IMR-90 (cell line): ENCODE measurements at regions not wholly inside any gene's neighbourhood (a gene's known extent, or its start where the extent isn't known, plus 50 kb on each side); places are given as distances from the start of the nearest gene placed in this dataset.

Source experiments
- ATAC-seq: fragments of 200-7000 bp; cut with Tn5 transposase; 2 replicates; pipeline ENCODE4 v1.9.1; 2020; ENCODE audit warnings: low read depth, mild to moderate bottlenecking, moderate library complexity
- BruUV-seq: library from RNA; stranded (reverse); fragments of 400-500 nt; replicated peaks from 2 replicates; lab custom pipeline; 2021; lab: Mats Ljungman, UMichigan
- CTCF ChIA-PET: fragments of 300-600 bp; formaldehyde crosslinking; extraction: SDS; loops from one replicate; lab custom pipeline; 2021; ENCODE audit warnings: antibody characterized with exemption; lab: Yijun Ruan, JAX
- POLR2A ChIA-PET: fragments of 300-600 bp; sonication (Branson Sonifier 250); formaldehyde crosslinking; loops from one replicate; lab custom pipeline; 2022; ENCODE audit warnings: antibody characterized with exemption; ENCODE audit not compliant: unreplicated experiment; lab: Charles Lee
- DNase-seq: peaks from one replicate; pipeline ENCODE4 v3.0.0; 2013
- H2AFZ ChIP-seq: replicated peaks from 2 replicates; pipeline ENCODE3; 2013; ENCODE audit warnings: low read length, mild to moderate bottlenecking; ENCODE audit not compliant: poor library complexity
- H2AK5ac ChIP-seq: 2 replicates; pipeline ENCODE4 v1.6.1; 2013; ENCODE audit warnings: low read depth, low read length, inconsistent platforms
- H2AK9ac ChIP-seq: replicated peaks from 2 replicates; pipeline ENCODE3; 2013; ENCODE audit warnings: mild to moderate bottlenecking, low read depth, low read length, moderate library complexity; ENCODE audit not compliant: poor library complexity
- H2BK120ac ChIP-seq: 2 replicates; pipeline ENCODE4 v1.6.1; 2013; ENCODE audit warnings: low read depth, low read length, inconsistent platforms
- H2BK15ac ChIP-seq: 3 replicates; pipeline ENCODE4 v1.6.1; 2013; ENCODE audit warnings: low read depth, low read length, inconsistent platforms
- H2BK20ac ChIP-seq: 2 replicates; pipeline ENCODE4 v1.6.1; 2013; ENCODE audit warnings: low read depth, mild to moderate bottlenecking, inconsistent platforms, low read length, moderate library complexity
- H2BK5ac ChIP-seq: 2 replicates; pipeline ENCODE4 v1.6.1; 2013; ENCODE audit warnings: mild to moderate bottlenecking, low read depth, low read length, inconsistent platforms; ENCODE audit not compliant: poor library complexity, severe bottlenecking
- H3K14ac ChIP-seq: replicated peaks from 2 replicates; pipeline ENCODE4 v1.6.1; 2013; ENCODE audit warnings: low read depth, low read length, inconsistent platforms
- H3K18ac ChIP-seq: 2 replicates; pipeline ENCODE4 v1.6.1; 2013; ENCODE audit warnings: low read depth, low read length, control low read depth
- H3K23ac ChIP-seq: 2 replicates; pipeline ENCODE4 v1.6.1; 2013; ENCODE audit warnings: low read depth, low read length, inconsistent platforms
- H3K27ac ChIP-seq: 2 replicates; pipeline ENCODE4 v1.5.1; 2013; ENCODE audit warnings: mild to moderate bottlenecking, control low read depth, low read length; ENCODE audit not compliant: insufficient read depth
- H3K27me3 ChIP-seq: 2 replicates; pipeline ENCODE4 v1.6.1; 2013; ENCODE audit warnings: low read length; ENCODE audit not compliant: control insufficient read depth, insufficient read depth
- H3K36me3 ChIP-seq: 2 replicates; pipeline ENCODE4 v1.6.1; 2013; ENCODE audit warnings: low read length, mixed read lengths; ENCODE audit not compliant: control insufficient read depth, insufficient read depth
- H3K4ac ChIP-seq: 2 replicates; pipeline ENCODE4 v1.6.1; 2013; ENCODE audit warnings: low read depth, low read length, inconsistent platforms
- H3K4me1 ChIP-seq: 2 replicates; pipeline ENCODE4 v1.6.1; 2013; ENCODE audit warnings: low read length, mixed read lengths; ENCODE audit not compliant: control insufficient read depth, insufficient read depth
- H3K4me2 ChIP-seq: 2 replicates; pipeline ENCODE4 v1.6.1; 2013; ENCODE audit warnings: low read depth, mild to moderate bottlenecking, control low read depth, low read length, moderate library complexity
- H3K4me3 ChIP-seq: 2 replicates; pipeline ENCODE4 v1.5.1; 2013; ENCODE audit warnings: low read depth, mild to moderate bottlenecking, control low read depth, low read length, moderate library complexity; ENCODE audit not compliant: insufficient read depth
- H3K56ac ChIP-seq: 2 replicates; pipeline ENCODE4 v1.6.1; 2013; ENCODE audit warnings: low read length, inconsistent platforms; ENCODE audit not compliant: insufficient read depth; ENCODE audit errors: extremely low read depth
- H3K79me1 ChIP-seq, 2 experiments: 2 replicates each; pipeline ENCODE4 v1.6.1; 2013; ENCODE audit warnings: low read length in 2 of 2, inconsistent platforms in 1 of 2, low read depth in 1 of 2
- H3K9ac ChIP-seq: 2 replicates; pipeline ENCODE4 v1.6.1; 2013; ENCODE audit warnings: low read depth, low read length, control low read depth
- H3K9me1 ChIP-seq: 2 replicates; pipeline ENCODE4 v1.6.1; 2013; ENCODE audit warnings: low read length, inconsistent platforms; ENCODE audit not compliant: insufficient read depth
- H3K9me3 ChIP-seq: 2 replicates; pipeline ENCODE4 v1.6.1; 2013; ENCODE audit warnings: low read length; ENCODE audit not compliant: control insufficient read depth, insufficient read depth
- H4K20me1 ChIP-seq: 2 replicates; pipeline ENCODE4 v1.6.1; 2013; ENCODE audit warnings: low read length, inconsistent platforms; ENCODE audit not compliant: insufficient read depth
- H4K5ac ChIP-seq: 2 replicates; pipeline ENCODE4 v1.6.1; 2013; ENCODE audit warnings: mild to moderate bottlenecking, low read depth, low read length, control low read depth
- H4K8ac ChIP-seq, 2 experiments: 2 replicates each; pipeline ENCODE4 v1.6.1; 2013; ENCODE audit warnings: low read depth in 2 of 2, low read length in 2 of 2, control low read depth in 1 of 2, inconsistent platforms in 1 of 2
- H4K91ac ChIP-seq: 2 replicates; pipeline ENCODE4 v1.6.1; 2013; ENCODE audit warnings: low read depth, low read length, inconsistent platforms; ENCODE audit not compliant: insufficient read depth
- BHLHE40 ChIP-seq: fragments of 150-350 bp; IDR thresholded peaks from 2 replicates; pipeline ENCODE4 v1.6.1; 2016; ENCODE audit warnings: mild to moderate bottlenecking, low read depth, low read length
- CEBPB ChIP-seq: IDR thresholded peaks from 2 replicates; pipeline ENCODE4 v1.6.1; 2012; ENCODE audit warnings: low read depth, low read length, improper control_type of control experiment
- CHD1 ChIP-seq: IDR thresholded peaks from 2 replicates; pipeline ENCODE4 v1.6.1; 2012; ENCODE audit warnings: low read depth, low read length, improper control_type of control experiment
- CTCF ChIP-seq: conservative IDR thresholded peaks from 2 replicates; pipeline ENCODE4 v1.5.1; 2012; ENCODE audit warnings: mild to moderate bottlenecking, low read depth, low read length, improper control_type of control experiment
- ELK1 ChIP-seq: fragments of 150-350 bp; IDR thresholded peaks from 2 replicates; pipeline ENCODE4 v1.6.1; 2016; ENCODE audit warnings: low read depth, mild to moderate bottlenecking, low read length, moderate library complexity, borderline replicate concordance
- FOS ChIP-seq: fragments of 150-350 bp; IDR thresholded peaks from 2 replicates; pipeline ENCODE4 v1.6.1; 2016; ENCODE audit warnings: low read depth, low read length
- MAFK ChIP-seq: IDR thresholded peaks from 2 replicates; pipeline ENCODE4 v1.6.1; 2012; ENCODE audit warnings: low read depth, low read length, improper control_type of control experiment
- MAZ ChIP-seq: IDR thresholded peaks from 2 replicates; pipeline ENCODE4 v1.6.1; 2012; ENCODE audit warnings: low read depth, mild to moderate bottlenecking, low read length, improper control_type of control experiment, moderate library complexity, borderline replicate concordance
- MXI1 ChIP-seq: IDR thresholded peaks from 2 replicates; pipeline ENCODE4 v1.6.1; 2012; ENCODE audit warnings: low read depth, mild to moderate bottlenecking, low read length, moderate library complexity, borderline replicate concordance
- NFE2L2 ChIP-seq: fragments of 150-350 bp; IDR thresholded peaks from 2 replicates; pipeline ENCODE4 v1.6.1; 2016; ENCODE audit warnings: low read depth, mild to moderate bottlenecking, low read length
- POLR2A ChIP-seq: IDR thresholded peaks from 2 replicates; pipeline ENCODE4 v1.6.1; 2012; ENCODE audit warnings: mild to moderate bottlenecking, low read depth, low read length
- RAD21 ChIP-seq: IDR thresholded peaks from 2 replicates; pipeline ENCODE4 v1.6.1; 2012; ENCODE audit warnings: low read length, improper control_type of control experiment
- RCOR1 ChIP-seq: IDR thresholded peaks from 2 replicates; pipeline ENCODE4 v1.6.1; 2012; ENCODE audit warnings: mild to moderate bottlenecking, low read length, improper control_type of control experiment; ENCODE audit not compliant: insufficient replicate concordance
- RFX5 ChIP-seq: IDR thresholded peaks from 2 replicates; pipeline ENCODE4 v1.8.0; 2012; ENCODE audit warnings: low read depth, mild to moderate bottlenecking, low read length, moderate library complexity
- SMC3 ChIP-seq: fragments of 150-350 bp; IDR thresholded peaks from 2 replicates; pipeline ENCODE4 v1.6.1; 2016; ENCODE audit warnings: low read depth, mild to moderate bottlenecking, antibody characterized with exemption, low read length, moderate library complexity
- USF2 ChIP-seq: fragments of 150-350 bp; IDR thresholded peaks from 2 replicates; pipeline ENCODE4 v1.6.1; 2017; ENCODE audit warnings: mild to moderate bottlenecking, antibody characterized with exemption, low read length, low read depth
- WGBS, 2 experiments: methylation state at CpG; one replicate each; pipeline versions ENCODE4 v1.1.5 to v1.1.7; 2013; ENCODE audit warnings: missing lambda C conversion rate in 2 of 2; ENCODE audit not compliant: insufficient read length in 1 of 2; ENCODE audit errors: extremely low coverage in 2 of 2; 5-methylcytosine and 5-hydroxymethylcytosine counted together
- dilution Hi-C: fragments of 300-500 bp; cut with HindIII; formaldehyde crosslinking; loops from one replicate; pipeline ENCODE4 v1.14.3; 2018; ENCODE audit warnings: low sequenced_read_pairs; ENCODE audit not compliant: unreplicated experiment
- in situ Hi-C: fragments of 300-500 bp; cut with MboI; formaldehyde crosslinking; loops from 3 replicates; pipeline ENCODE4 v1.14.3; 2019; ENCODE audit warnings: low sequenced_read_pairs, inconsistent platforms, mixed read lengths
- intact Hi-C: fragments of 100-400 bp; cut with micrococcal nuclease; formaldehyde crosslinking; loops from 2 replicates; pipeline ENCODE4 v1.10.0; 2022

GRCh38 chr7:114830952-114831351, 90.9 kb upstream of the MDFIC start:
- no peak for ATAC-seq
- no peak for TF ChIP-seq SMC3
- TF ChIP-seq USF2, result no peak
- no peak for TF ChIP-seq MAFK
- no peak for TF ChIP-seq CEBPB
- no peak for TF ChIP-seq MAZ
- no peak for TF ChIP-seq NFE2L2
- TF ChIP-seq ELK1, result no peak
- no peak for TF ChIP-seq BHLHE40
- no peak for TF ChIP-seq RCOR1
- no peak for TF ChIP-seq CTCF
- no peak for TF ChIP-seq RFX5
- TF ChIP-seq MXI1, result no peak
- TF ChIP-seq RAD21, result no peak
- TF ChIP-seq FOS, result no peak
- no peak for TF ChIP-seq CHD1
- TF ChIP-seq POLR2A, result no peak
- Histone ChIP-seq H3K36me3 (no peaks in the 10 kb centered on the region), H3K18ac (no peak overlapping the region), H2BK15ac (no peak overlapping the region), H3K9ac (no peak overlapping the region), H2BK120ac (no peak overlapping the region), H3K56ac (no peak overlapping the region), H3K14ac (no peak overlapping the region), H3K79me1 (no peaks in the 10 kb centered on the region), H3K4me2 (no peak overlapping the region), H3K23ac (no peak overlapping the region), H3K9me3 (no peaks in the 10 kb centered on the region), H4K20me1 (no peaks in the 10 kb centered on the region), H3K9me1 (no peaks in the 10 kb centered on the region), H3K4me3 (no peak overlapping the region), H4K5ac (no peak overlapping the region), H4K8ac (no peak overlapping the region), H2AK5ac (no peak overlapping the region), H3K4ac (no peak overlapping the region), H3K27me3 (no peaks in the 10 kb centered on the region), H2AFZ (no peak overlapping the region), H2AK9ac (no peak overlapping the region), H4K91ac (no peak overlapping the region), H2BK20ac (no peak overlapping the region), H2BK5ac (no peak overlapping the region), H3K27ac (no peak overlapping the region), H3K4me1 (no peaks in the 10 kb centered on the region)
- in situ Hi-C loops, result no loop called here
- ChIA-PET POLR2A (no interaction called here), CTCF (no interaction called here)
- no TSS peak for BruUV-seq
- DNase-seq, result no peak
- dilution Hi-C loops, result no loop called here
- intact Hi-C loops, result no loop called here
- no CpG with 5 or more reads among the region's 4 CpGs for WGBS, 2 experiments
